ENCODE measurements at regions not wholly inside any gene's neighbourhood (a gene's known extent, or its start where the extent isn't known, plus 50 kb on each side); places are given as distances from the start of the nearest gene placed in this dataset.

- no peaks in the 10 kb centered on the region for H3K9me3 ChIP-seq (ENCODE audit: low read depth, low read length, poor library complexity, severe bottlenecking)
- H3K4me1 ChIP-seq (ENCODE audit: insufficient read depth, low read length, poor library complexity, severe bottlenecking): peaks cover 4% of the 10 kb centered on the region
- H3K27me3 ChIP-seq (replicated peaks; ENCODE audit: insufficient read depth, low read depth, low read length, poor library complexity): no peaks in the 10 kb centered on the region
- no peak for DNase-seq (ENCODE audit: low spot score)
- no peaks in the 10 kb centered on the region for H3K36me3 ChIP-seq (ENCODE audit: insufficient read depth, low read length, poor library complexity, severe bottlenecking)
- no peak for TF ChIP-seq EZH2 (IDR thresholded peaks at IDR 0.05; ENCODE audit: borderline replicate concordance, low read depth, low read length, poor library complexity, severe bottlenecking)
- TF ChIP-seq, protein P1, sequence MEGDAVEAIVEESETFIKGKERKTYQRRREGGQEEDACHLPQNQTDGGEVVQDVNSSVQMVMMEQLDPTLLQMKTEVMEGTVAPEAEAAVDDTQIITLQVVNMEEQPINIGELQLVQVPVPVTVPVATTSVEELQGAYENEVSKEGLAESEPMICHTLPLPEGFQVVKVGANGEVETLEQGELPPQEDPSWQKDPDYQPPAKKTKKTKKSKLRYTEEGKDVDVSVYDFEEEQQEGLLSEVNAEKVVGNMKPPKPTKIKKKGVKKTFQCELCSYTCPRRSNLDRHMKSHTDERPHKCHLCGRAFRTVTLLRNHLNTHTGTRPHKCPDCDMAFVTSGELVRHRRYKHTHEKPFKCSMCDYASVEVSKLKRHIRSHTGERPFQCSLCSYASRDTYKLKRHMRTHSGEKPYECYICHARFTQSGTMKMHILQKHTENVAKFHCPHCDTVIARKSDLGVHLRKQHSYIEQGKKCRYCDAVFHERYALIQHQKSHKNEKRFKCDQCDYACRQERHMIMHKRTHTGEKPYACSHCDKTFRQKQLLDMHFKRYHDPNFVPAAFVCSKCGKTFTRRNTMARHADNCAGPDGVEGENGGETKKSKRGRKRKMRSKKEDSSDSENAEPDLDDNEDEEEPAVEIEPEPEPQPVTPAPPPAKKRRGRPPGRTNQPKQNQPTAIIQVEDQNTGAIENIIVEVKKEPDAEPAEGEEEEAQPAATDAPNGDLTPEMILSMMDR (conservative IDR thresholded peaks at IDR 0.05; ENCODE audit: low read depth, low read length): no peak
- intact Hi-C loops (cut with micrococcal nuclease; ENCODE audit: unreplicated experiment): no loop called here
- H3K4me3 ChIP-seq (ENCODE audit: low read depth, low read length, poor library complexity, severe bottlenecking): no peak overlapping the region
- no TSS peak for BruUV-seq (replicated peaks)
- ChIA-PET POLR2A (ENCODE audit: low non-redundant PET) (no interaction called here), CTCF (no interaction called here)
- no peak overlapping the region for H3K27ac ChIP-seq (ENCODE audit: low read depth, low read length, poor library complexity, severe bottlenecking)
Measured at GRCh38 chr1:58338081-58338480, 208.4 kb downstream of the OMA1 start.

DNA sequence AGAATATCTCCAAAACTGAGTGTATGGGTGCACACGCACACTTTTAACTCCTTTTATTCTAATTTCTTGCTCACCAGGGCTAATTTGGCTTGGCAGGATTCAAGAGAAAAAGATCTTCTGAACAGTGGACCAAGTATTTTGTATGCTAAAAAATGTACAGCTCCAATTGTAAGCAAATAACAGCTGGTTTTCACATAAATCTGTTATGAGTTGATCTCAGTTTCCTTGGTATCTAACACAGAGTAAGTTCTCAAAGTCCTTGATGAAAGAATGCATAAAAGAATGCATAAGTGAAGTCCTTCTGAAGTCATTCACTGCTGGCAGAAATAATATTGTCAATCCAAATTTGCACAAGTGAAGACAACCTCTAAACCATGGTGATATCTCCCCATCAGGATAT, 213.0 kb downstream of the OMA1 start:
- H3K9me3 ChIP-seq (ENCODE audit: low read depth, low read length, poor library complexity, severe bottlenecking): no peaks in the 10 kb centered on the region
- TF ChIP-seq, protein P1 (conservative IDR thresholded peaks at IDR 0.05; ENCODE audit: low read depth, low read length): no peak
- TF ChIP-seq EZH2 (IDR thresholded peaks at IDR 0.05; ENCODE audit: borderline replicate concordance, low read depth, low read length, poor library complexity, severe bottlenecking): no peak
- no peaks in the 10 kb centered on the region for H3K4me1 ChIP-seq (ENCODE audit: insufficient read depth, low read length, poor library complexity, severe bottlenecking)
- POLR2A ChIA-PET (ENCODE audit: low non-redundant PET): no interaction called here
- CTCF ChIA-PET: no interaction called here
- no peaks in the 10 kb centered on the region for H3K36me3 ChIP-seq (ENCODE audit: insufficient read depth, low read length, poor library complexity, severe bottlenecking)
- H3K27me3 ChIP-seq (replicated peaks; ENCODE audit: insufficient read depth, low read depth, low read length, poor library complexity): no peaks in the 10 kb centered on the region
- H3K4me3 ChIP-seq (ENCODE audit: low read depth, low read length, poor library complexity, severe bottlenecking): no peak overlapping the region
- DNase-seq (ENCODE audit: low spot score): no peak
- intact Hi-C loops (cut with micrococcal nuclease; ENCODE audit: unreplicated experiment): no loop called here
- H3K27ac ChIP-seq (ENCODE audit: low read depth, low read length, poor library complexity, severe bottlenecking): no peak overlapping the region
- BruUV-seq (replicated peaks): no TSS peak

DNA sequence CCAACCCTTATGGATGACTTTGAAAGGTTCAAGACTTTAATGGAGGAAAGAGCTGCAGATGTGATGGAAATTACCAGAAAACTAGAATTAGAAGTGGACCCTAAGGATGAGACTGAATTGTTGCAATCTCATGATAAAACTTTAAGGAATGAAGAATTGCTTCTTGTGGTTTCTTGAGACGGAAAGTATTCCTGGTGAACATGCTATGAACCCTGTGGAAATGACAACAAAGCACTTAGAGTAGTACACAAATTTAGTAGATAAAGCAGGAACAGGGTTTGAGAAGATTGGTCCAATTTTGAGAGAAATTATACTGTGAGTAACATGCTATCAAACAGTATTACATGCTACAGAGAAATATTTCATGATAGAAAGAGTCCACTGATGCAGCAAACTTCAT, 215.4 kb downstream of the OMA1 start:
- POLR2A ChIA-PET (ENCODE audit: low non-redundant PET): no interaction called here
- CTCF ChIA-PET: no interaction called here
- DNase-seq (ENCODE audit: low spot score): no peak

More for the DNA sequence above, 215.4 kb downstream of the OMA1 start:
- Histone ChIP-seq H3K27me3 (replicated peaks; ENCODE audit: insufficient read depth, low read depth, low read length, poor library complexity) (no peaks in the 10 kb centered on the region), H3K4me1 (ENCODE audit: insufficient read depth, low read length, poor library complexity, severe bottlenecking) (no peaks in the 10 kb centered on the region), H3K36me3 (ENCODE audit: insufficient read depth, low read length, poor library complexity, severe bottlenecking) (no peaks in the 10 kb centered on the region), H3K27ac (ENCODE audit: low read depth, low read length, poor library complexity, severe bottlenecking) (no peak overlapping the region), H3K4me3 (ENCODE audit: low read depth, low read length, poor library complexity, severe bottlenecking) (no peak overlapping the region), H3K9me3 (ENCODE audit: low read depth, low read length, poor library complexity, severe bottlenecking) (no peaks in the 10 kb centered on the region)
- BruUV-seq (replicated peaks): no TSS peak
- TF ChIP-seq, protein P1 (conservative IDR thresholded peaks at IDR 0.05; ENCODE audit: low read depth, low read length): no peak
- intact Hi-C loops (cut with micrococcal nuclease; ENCODE audit: unreplicated experiment): no loop called here
